Left lung (tissue), 4 donors: ENCODE measurements at regions not wholly inside any gene's neighbourhood (a gene's known extent, or its start where the extent isn't known, plus 50 kb on each side); places are given as distances from the start of the nearest gene placed in this dataset.
A peak's percentile ranks its signal among the peaks of the same experiment; 100 is the strongest.

Experiments used
- ATAC-seq: fragments of 200-7000 bp; cut with Tn5 transposase; one replicate; pipeline ENCODE4 v1.9.1; 2020; ENCODE audit warnings: moderate library complexity
- DNase-seq, 4 donors: peaks; one replicate each; pipeline ENCODE4 v3.0.0-alpha.2; 2013 to 2020
- H3K27ac ChIP-seq, 2 donors: fragments of 200-600 bp; sonication (generic) in 1 of 2; one replicate each; pipeline versions ENCODE4 v1.5.0 to v1.8.0; 2020 to 2021
- H3K27me3 ChIP-seq, 2 donors: fragments of 200-600 bp; sonication (generic) in 1 of 2; one replicate each; pipeline versions ENCODE4 v1.5.0 to v1.8.0; 2020 to 2021
- H3K36me3 ChIP-seq, 2 donors: fragments of 200-600 bp; sonication (generic) in 1 of 2; one replicate each; pipeline versions ENCODE4 v1.5.0 to v1.8.0; 2020 to 2021
- H3K4me1 ChIP-seq, 2 donors: fragments of 200-600 bp; one replicate each; pipeline ENCODE4 v1.8.0; 2021
- H3K4me3 ChIP-seq, 2 donors: fragments of 200-600 bp; sonication (generic) in 1 of 2; one replicate each; pipeline versions ENCODE4 v1.5.0 to v1.8.0; 2020 to 2021; ENCODE audit warnings: mild to moderate bottlenecking in 1 of 2
- H3K9me3 ChIP-seq, 2 donors: fragments of 200-600 bp; sonication (generic) in 1 of 2; one replicate each; pipeline versions ENCODE4 v1.5.0 to v1.8.0; 2020 to 2021
- CTCF ChIP-seq, 2 donors: fragments of 200-600 bp; sonication (generic) in 1 of 2; IDR thresholded peaks; one replicate each; pipeline versions ENCODE4 v1.5.0 to v1.8.0; 2021; ENCODE audit warnings: antibody characterized with exemption in 2 of 2
- intact Hi-C, 2 donors: fragments of 100-400 bp; cut with DNase I; formaldehyde crosslinking; loops; one replicate each; pipeline versions ENCODE4 v1.11.2 to v1.14.2; 2022
- donor health status: DM: no; HTN: yes; CAD: no.
- donor health status: DM: no; HTN: no; CAD: no.

DNA sequence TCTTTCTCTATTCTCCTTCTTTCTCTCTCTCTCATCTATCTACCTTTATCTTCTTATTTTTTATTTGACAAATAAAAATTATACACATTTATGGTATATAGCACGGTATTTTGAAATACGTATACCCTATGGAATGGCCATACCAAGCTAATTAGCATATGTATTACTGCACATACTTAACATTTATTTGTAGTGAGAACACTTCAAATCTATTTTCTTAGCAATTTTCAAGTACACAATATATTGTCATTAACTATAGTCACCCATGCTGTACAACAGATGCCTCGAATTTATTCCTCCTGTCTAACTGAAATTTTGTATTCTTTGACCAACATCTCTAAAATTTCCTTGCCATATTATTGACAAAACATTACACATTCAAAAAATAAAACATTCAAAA, 447.1 kb downstream of the MIAT start:
- no peak for DNase-seq
- Histone ChIP-seq H3K9me3 (no peaks in the 10 kb centered on the region), H3K27ac (no peak overlapping the region), H3K4me3 (no peak overlapping the region), H3K27me3 (peaks cover 10 to 47% of the 10 kb centered on the region in 2 donors), H3K4me1 (peaks cover 3% of the 10 kb centered on the region in 2 donors), H3K36me3 (no peaks in the 10 kb centered on the region)
- intact Hi-C loops = no loop called here
- no peak for TF ChIP-seq CTCF (IDR thresholded peaks at IDR 0.05)
- ATAC-seq = no peak

DNA sequence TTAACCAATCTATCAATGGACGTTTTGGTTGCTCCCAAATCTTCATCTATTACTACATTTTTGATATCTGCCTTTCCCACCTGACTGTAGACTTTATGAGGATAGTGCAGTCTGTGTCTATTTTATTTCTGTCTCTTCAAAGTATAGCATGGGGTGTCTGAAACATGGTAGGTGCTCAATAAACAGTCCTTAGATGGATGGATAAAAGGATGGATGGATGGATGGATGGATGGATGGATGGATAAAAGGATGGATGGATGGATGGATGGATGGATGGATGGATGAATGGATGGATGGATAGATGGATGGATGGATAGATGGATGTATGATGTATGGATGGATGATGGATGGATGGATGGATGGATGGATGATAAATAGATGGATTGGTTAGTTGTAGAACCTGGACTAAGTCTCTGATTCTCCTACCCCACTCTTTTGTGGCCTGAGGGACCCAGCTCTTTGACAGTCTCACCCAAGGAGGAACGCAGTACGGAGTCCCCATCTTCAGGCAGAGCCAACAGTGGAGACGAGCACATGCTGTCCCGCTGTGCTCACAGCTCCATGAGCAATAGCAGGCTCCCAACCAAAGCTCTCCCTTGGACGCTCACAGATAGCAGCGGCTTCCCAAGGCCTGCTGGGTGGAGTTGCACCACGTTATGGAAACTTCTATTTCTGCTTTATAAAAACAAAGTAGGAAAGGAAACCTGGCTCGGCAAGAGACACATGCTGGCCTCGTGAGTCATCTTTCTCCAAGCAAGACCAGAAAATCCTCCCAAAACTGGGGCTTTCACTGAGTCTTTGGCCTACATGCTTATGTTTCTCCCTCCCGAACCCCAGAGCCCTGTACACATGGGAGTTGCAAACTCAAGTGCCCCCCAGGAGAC, 448.0 kb downstream of the MIAT start:
- intact Hi-C loops = no loop called here

DNA sequence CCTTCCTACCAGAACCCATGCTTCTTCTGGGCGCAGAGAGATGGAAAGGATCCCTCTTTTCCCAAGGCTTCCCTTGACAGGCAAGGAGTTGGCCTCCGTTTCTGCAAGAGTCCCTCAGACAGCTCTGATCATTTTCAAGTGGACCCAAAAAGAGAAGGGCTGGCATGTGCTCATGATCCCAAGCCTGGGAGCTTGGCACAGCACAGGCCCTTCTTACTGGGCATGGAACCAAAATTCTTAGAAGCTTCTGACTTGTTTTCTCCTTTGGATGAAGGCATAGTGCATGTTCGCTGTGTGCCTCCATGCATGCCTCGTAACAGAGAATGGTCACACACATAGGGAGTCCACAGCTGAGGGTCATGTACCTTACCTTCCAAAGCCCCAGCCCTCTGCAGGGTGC, 449.6 kb downstream of the MIAT start:
- Histone ChIP-seq H3K36me3 (no peaks in the 10 kb centered on the region), H3K9me3 (no peaks in the 10 kb centered on the region), H3K4me3 (no peak overlapping the region), H3K27ac (no peak overlapping the region), H3K27me3 (peaks cover 0 to 21% of the 10 kb centered on the region in 2 donors), H3K4me1 (peaks cover 3% of the 10 kb centered on the region in 2 donors)
- intact Hi-C loops = no loop called here
- ATAC-seq (no peak), DNase-seq (no peak)
- TF ChIP-seq CTCF (IDR thresholded peaks at IDR 0.05) = no peak

More for the DNA sequence above, 448.0 kb downstream of the MIAT start:
- peak; percentile 66 for ATAC-seq
- Histone ChIP-seq H3K27me3 (peaks cover 7 to 38% of the 10 kb centered on the region in 2 donors), H3K9me3 (no peaks in the 10 kb centered on the region), H3K4me1 (peaks cover 3% of the 10 kb centered on the region in 2 donors), H3K36me3 (no peaks in the 10 kb centered on the region), H3K4me3 (no peak overlapping the region), H3K27ac (peak overlapping the region in 1 of 2 donors; percentile 2)
- no peak for TF ChIP-seq CTCF (IDR thresholded peaks at IDR 0.05)
- peak in 1 of 4 donors; percentile 58 for DNase-seq

DNA sequence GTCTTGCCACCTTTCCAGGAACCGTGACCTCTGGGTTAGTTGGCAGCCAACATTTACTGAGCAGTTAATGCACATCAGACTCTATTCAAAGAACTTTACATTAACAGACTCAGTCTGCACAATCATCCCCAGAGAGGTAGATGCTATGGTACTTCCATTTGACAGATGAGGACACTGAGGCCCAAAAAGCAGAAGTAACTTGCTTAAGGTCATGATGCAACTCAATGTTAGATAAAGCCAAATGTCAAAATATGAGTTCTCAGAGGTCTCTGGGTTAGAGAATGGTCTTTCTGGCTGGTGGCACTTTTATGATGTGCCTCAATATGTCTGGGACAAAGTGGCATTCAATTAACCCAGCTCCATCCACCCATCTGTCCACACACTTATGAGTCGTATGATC, 450.0 kb downstream of the MIAT start:
- no peak for DNase-seq
- no peak for ATAC-seq
- H3K9me3 ChIP-seq = no peaks in the 10 kb centered on the region
- peaks cover 3% of the 10 kb centered on the region in 2 donors for H3K4me1 ChIP-seq
- H3K36me3 ChIP-seq = no peaks in the 10 kb centered on the region
- intact Hi-C loops = no loop called here
- no peak for TF ChIP-seq CTCF (IDR thresholded peaks at IDR 0.05)
- H3K4me3 ChIP-seq = no peak overlapping the region
- no peak overlapping the region for H3K27ac ChIP-seq
- H3K27me3 ChIP-seq = peaks cover 0 to 17% of the 10 kb centered on the region in 2 donors

DNA sequence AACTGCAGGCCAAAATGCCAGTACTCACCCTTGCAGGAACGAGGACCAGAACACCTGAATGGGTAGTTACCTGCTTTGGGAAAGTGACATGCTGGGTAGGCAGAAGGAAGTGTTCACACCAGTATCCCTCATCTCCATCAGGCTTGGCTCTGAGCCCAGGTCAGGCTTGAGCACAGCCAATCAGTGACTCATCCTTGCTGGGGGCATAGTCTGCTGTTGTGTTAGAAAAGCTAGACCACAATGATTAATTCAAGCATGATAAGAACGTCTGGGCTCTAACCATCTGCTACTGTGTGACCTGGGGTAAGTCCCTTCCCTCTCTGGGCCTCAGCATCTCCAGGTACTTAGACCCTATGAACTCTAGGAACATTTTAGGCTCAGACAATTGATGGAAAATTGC, 450.4 kb downstream of the MIAT start:
- H3K27ac ChIP-seq = no peak overlapping the region

More for the DNA sequence above, 450.4 kb downstream of the MIAT start:
- ATAC-seq = peak; percentile 66
- H3K4me1 ChIP-seq = peaks cover 3 to 7% of the 10 kb centered on the region in 2 donors
- no peak for TF ChIP-seq CTCF (IDR thresholded peaks at IDR 0.05)
- H3K27me3 ChIP-seq = peaks cover 0 to 13% of the 10 kb centered on the region in 2 donors
- no peaks in the 10 kb centered on the region for H3K36me3 ChIP-seq
- DNase-seq = peak in 1 of 4 donors; percentile 58
- no peaks in the 10 kb centered on the region for H3K9me3 ChIP-seq
- intact Hi-C loops = no loop called here
- no peak overlapping the region for H3K4me3 ChIP-seq
